Activated T-helper 1 cell treated with anti-CD3 and anti-CD28 coated beads, Interleukin-12 subunit alpha, Interleukin-12 subunit beta, Interleukin-2, Interleukin-4 antibody, amounts not matched to agents 30 ng/mL and 10 ng/mL and 1 ng/mL, durations not matched to agents 14 hours and 24 hours and 36 hours (primary cell): ENCODE measurements at regions not wholly inside any gene's neighbourhood (a gene's known extent, or its start where the extent isn't known, plus 50 kb on each side); places are given as distances from the start of the nearest gene placed in this dataset.

Source experiments
- DNase-seq: peaks from one replicate; pipeline ENCODE4 v3.0.0; 2021; ENCODE audit warnings: low spot score
- H3K27ac Mint-ChIP-seq: one replicate; pipeline ENCODE4 v1.8.0; 2021; ENCODE audit warnings: mild to moderate bottlenecking, mixed read lengths
- H3K27me3 Mint-ChIP-seq: one replicate; pipeline ENCODE4 v1.8.0; 2022; ENCODE audit warnings: mild to moderate bottlenecking, moderate library complexity, mixed read lengths; ENCODE audit not compliant: insufficient read depth
- H3K36me3 Mint-ChIP-seq: one replicate; pipeline ENCODE4 v1.8.0; 2021; ENCODE audit warnings: low read depth, mixed read lengths
- H3K4me1 Mint-ChIP-seq: one replicate; pipeline ENCODE4 v1.8.0; 2021; ENCODE audit warnings: low read depth, mixed read lengths
- H3K4me3 Mint-ChIP-seq: one replicate; pipeline ENCODE4 v1.8.0; 2021; ENCODE audit warnings: mild to moderate bottlenecking, moderate library complexity, mixed read lengths
- H3K9me3 Mint-ChIP-seq: one replicate; pipeline ENCODE4 v1.8.0; 2021; ENCODE audit warnings: mixed read lengths
- intact Hi-C: fragments of 100-400 bp; cut with micrococcal nuclease; formaldehyde crosslinking; loops from one replicate; pipeline ENCODE4 v1.15.1; 2024

- Mint-ChIP-seq H3K27ac (no peak overlapping the region), H3K27me3 (no peaks in the 10 kb centered on the region), H3K36me3 (no peaks in the 10 kb centered on the region), H3K4me1 (peaks cover 8% of the 10 kb centered on the region), H3K9me3 (no peaks in the 10 kb centered on the region), H3K4me3 (no peak overlapping the region)
- intact Hi-C loops = no loop called here
- no peak for DNase-seq
Measured at GRCh38 chr16:86986136-86986535, 331.1 kb downstream of the C16orf95 start.

GRCh38 chr16:86986809-86987487, 330.2 kb downstream of the C16orf95 start:
- H3K36me3 Mint-ChIP-seq = no peaks in the 10 kb centered on the region
- intact Hi-C loops = no loop called here
- H3K27me3 Mint-ChIP-seq = no peaks in the 10 kb centered on the region
- DNase-seq = no peak
- no peak overlapping the region for H3K4me3 Mint-ChIP-seq
- H3K27ac Mint-ChIP-seq = no peak overlapping the region
- H3K9me3 Mint-ChIP-seq = no peaks in the 10 kb centered on the region
- H3K4me1 Mint-ChIP-seq = peaks cover 8% of the 10 kb centered on the region

GRCh38 chr16:86987746-86988670, 329.2 kb downstream of the C16orf95 start:
- DNase-seq = no peak
- Mint-ChIP-seq H3K4me1 (peaks cover 8% of the 10 kb centered on the region), H3K27me3 (no peaks in the 10 kb centered on the region), H3K9me3 (no peaks in the 10 kb centered on the region), H3K36me3 (no peaks in the 10 kb centered on the region), H3K4me3 (no peak overlapping the region), H3K27ac (no peak overlapping the region)
- intact Hi-C loops = no loop called here

GRCh38 chr16:86988920-86989696, 328.1 kb downstream of the C16orf95 start:
- H3K27ac Mint-ChIP-seq = no peak overlapping the region
- intact Hi-C loops = no loop called here
- H3K36me3 Mint-ChIP-seq = no peaks in the 10 kb centered on the region
- no peak overlapping the region for H3K4me3 Mint-ChIP-seq
- peaks cover 8% of the 10 kb centered on the region for H3K4me1 Mint-ChIP-seq
- no peak for DNase-seq
- H3K9me3 Mint-ChIP-seq = no peaks in the 10 kb centered on the region
- no peaks in the 10 kb centered on the region for H3K27me3 Mint-ChIP-seq

GRCh38 chr16:86990451-86990850, 326.7 kb downstream of the C16orf95 start:
- Mint-ChIP-seq H3K36me3 (no peaks in the 10 kb centered on the region), H3K27ac (no peak overlapping the region), H3K4me1 (peaks cover 8% of the 10 kb centered on the region), H3K27me3 (peaks cover 2% of the 10 kb centered on the region), H3K4me3 (no peak overlapping the region), H3K9me3 (no peaks in the 10 kb centered on the region)
- intact Hi-C loops = no loop called here
- no peak for DNase-seq

- no peak for DNase-seq
- peaks cover 8% of the 10 kb centered on the region for H3K4me1 Mint-ChIP-seq
- H3K36me3 Mint-ChIP-seq = no peaks in the 10 kb centered on the region
- H3K27ac Mint-ChIP-seq = no peak overlapping the region
- H3K27me3 Mint-ChIP-seq = peaks cover 2% of the 10 kb centered on the region
- H3K4me3 Mint-ChIP-seq = no peak overlapping the region
- H3K9me3 Mint-ChIP-seq = no peaks in the 10 kb centered on the region
- intact Hi-C loops = no loop called here
Measured at GRCh38 chr16:86991679-86992078, 325.5 kb downstream of the C16orf95 start.

GRCh38 chr16:86992587-86992986, 324.6 kb downstream of the C16orf95 start:
- no peaks in the 10 kb centered on the region for H3K9me3 Mint-ChIP-seq

GRCh38 chr16:86993426-86994110, 323.6 kb downstream of the C16orf95 start:
- intact Hi-C loops = no loop called here
- no peak overlapping the region for H3K27ac Mint-ChIP-seq
- H3K4me1 Mint-ChIP-seq = peaks cover 8% of the 10 kb centered on the region
- H3K36me3 Mint-ChIP-seq = no peaks in the 10 kb centered on the region
- no peak for DNase-seq
- H3K27me3 Mint-ChIP-seq = peaks cover 2% of the 10 kb centered on the region
- H3K4me3 Mint-ChIP-seq = no peak overlapping the region
- H3K9me3 Mint-ChIP-seq = peaks cover 2% of the 10 kb centered on the region

More at GRCh38 chr16:86992587-86992986, 324.6 kb downstream of the C16orf95 start:
- Mint-ChIP-seq H3K4me3 (no peak overlapping the region), H3K27ac (no peak overlapping the region), H3K4me1 (peaks cover 8% of the 10 kb centered on the region), H3K27me3 (peaks cover 2% of the 10 kb centered on the region), H3K36me3 (no peaks in the 10 kb centered on the region)
- no peak for DNase-seq
- intact Hi-C loops = no loop called here

- no peak overlapping the region for H3K27ac Mint-ChIP-seq
- H3K4me1 Mint-ChIP-seq = peaks cover 8% of the 10 kb centered on the region
- intact Hi-C loops = no loop called here
- H3K36me3 Mint-ChIP-seq = no peaks in the 10 kb centered on the region
- DNase-seq = no peak
- peaks cover 5% of the 10 kb centered on the region for H3K9me3 Mint-ChIP-seq
- H3K4me3 Mint-ChIP-seq = no peak overlapping the region
- peaks cover 2% of the 10 kb centered on the region for H3K27me3 Mint-ChIP-seq
Measured at GRCh38 chr16:86994215-86994614, 323.0 kb downstream of the C16orf95 start.

- no peak overlapping the region for H3K27ac Mint-ChIP-seq
- DNase-seq = no peak
- peaks cover 5% of the 10 kb centered on the region for H3K9me3 Mint-ChIP-seq
- peaks cover 8% of the 10 kb centered on the region for H3K4me1 Mint-ChIP-seq
- peaks cover 2% of the 10 kb centered on the region for H3K27me3 Mint-ChIP-seq
- H3K36me3 Mint-ChIP-seq = no peaks in the 10 kb centered on the region
- H3K4me3 Mint-ChIP-seq = no peak overlapping the region
- intact Hi-C loops = no loop called here
Measured at GRCh38 chr16:86994651-86995171, 322.5 kb downstream of the C16orf95 start.

GRCh38 chr16:86995456-86995855, 321.7 kb downstream of the C16orf95 start:
- peaks cover 2% of the 10 kb centered on the region for H3K27me3 Mint-ChIP-seq
- peaks cover 4% of the 10 kb centered on the region for H3K4me1 Mint-ChIP-seq
- no peak overlapping the region for H3K27ac Mint-ChIP-seq
- intact Hi-C loops = no loop called here
- H3K4me3 Mint-ChIP-seq = no peak overlapping the region
- no peak for DNase-seq
- peaks cover 5% of the 10 kb centered on the region for H3K9me3 Mint-ChIP-seq
- no peaks in the 10 kb centered on the region for H3K36me3 Mint-ChIP-seq

- H3K4me3 Mint-ChIP-seq = no peak overlapping the region
- intact Hi-C loops = no loop called here
- H3K36me3 Mint-ChIP-seq = no peaks in the 10 kb centered on the region
- H3K4me1 Mint-ChIP-seq = no peaks in the 10 kb centered on the region
- peaks cover 2% of the 10 kb centered on the region for H3K27me3 Mint-ChIP-seq
- H3K9me3 Mint-ChIP-seq = peaks cover 5% of the 10 kb centered on the region
- H3K27ac Mint-ChIP-seq = no peak overlapping the region
- no peak for DNase-seq
Measured at GRCh38 chr16:86996081-86996480, 321.1 kb downstream of the C16orf95 start.
